HepG2 (cell line): ENCODE measurements at regions not wholly inside any gene's neighbourhood (a gene's known extent, or its start where the extent isn't known, plus 50 kb on each side); places are given as distances from the start of the nearest gene placed in this dataset.

Experiments used
- ATAC-seq: fragments of 200-7000 bp; cut with Tn5 transposase; 3 replicates; pipeline ENCODE4 v1.9.1; 2020; ENCODE audit warnings: mild to moderate bottlenecking, moderate library complexity
- BruUV-seq: library from RNA; stranded (reverse); fragments of 400-500 nt; replicated peaks from 2 replicates; lab custom pipeline; 2021; lab: Mats Ljungman, UMichigan
- CTCF ChIA-PET: fragments of 300-600 bp; formaldehyde crosslinking; extraction: SDS; loops from one replicate; lab custom pipeline; 2021; ENCODE audit warnings: low total read pairs, inconsistent platforms, low intra/inter-chr PET ratio; lab: Yijun Ruan, JAX
- POLR2A ChIA-PET: fragments of 350-600 bp; sonication (Branson Sonifier 250); formaldehyde crosslinking; loops from one replicate; lab custom pipeline; 2020; ENCODE audit warnings: antibody characterized with exemption, inconsistent platforms; lab: Yijun Ruan, JAX
- DNase-seq: peaks from one replicate; pipeline ENCODE4 v3.0.0-alpha.2; 2015; ENCODE audit warnings: low spot score
- FAIRE-seq: peaks from 3 replicates; lab custom pipeline; 2011; peaks lifted over from hg19 to GRCh38; lab: Jason Lieb, UNC
- H2AFZ ChIP-seq: one replicate; pipeline ENCODE4 v1.6.1; 2011; ENCODE audit warnings: low read length, inconsistent platforms
- H3K27ac ChIP-seq: fragments of 300-600 bp; 3 replicates; pipeline ENCODE4 v1.8.0; 2011; ENCODE audit warnings: mixed run types, mild to moderate bottlenecking, mixed read lengths, low read length, inconsistent platforms; ENCODE audit not compliant: insufficient read depth; ENCODE audit errors: extremely low read length
- H3K27me3 ChIP-seq, 2 experiments: fragments of 200-600 bp in 1 of 2; 2 replicates in 1 of 2; 3 replicates in 1 of 2; pipeline versions ENCODE4 v1.6.0 to v1.8.0; 2011; ENCODE audit warnings: low read length in 2 of 2, mild to moderate bottlenecking in 2 of 2, moderate library complexity in 2 of 2, inconsistent platforms in 1 of 2; ENCODE audit not compliant: insufficient read depth in 2 of 2, control insufficient read depth in 1 of 2
- H3K36me3 ChIP-seq, 2 experiments: fragments of 200-600 bp in 1 of 2; replicated peaks in 1 of 2; 2 replicates in 1 of 2; 3 replicates in 1 of 2; pipeline versions ENCODE4 v1.5.1 to v1.8.0; 2011; ENCODE audit warnings: low read length in 2 of 2, inconsistent platforms in 1 of 2; ENCODE audit not compliant: insufficient read depth in 2 of 2, control insufficient read depth in 1 of 2
- H3K4me1 ChIP-seq: 2 replicates; pipeline ENCODE4 v1.5.1; 2012; ENCODE audit warnings: low read length, inconsistent platforms; ENCODE audit not compliant: insufficient read depth
- H3K4me2 ChIP-seq: 2 replicates; pipeline ENCODE4 v1.6.0; 2011; ENCODE audit warnings: low read depth, low read length, inconsistent platforms
- H3K4me3 ChIP-seq, 3 experiments: fragments of 200-600 bp in 1 of 3; sonication (generic), shearing (Covaris generic) in 1 of 3; replicated peaks in 1 of 3; 2 replicates each; pipeline ENCODE4 v1.5.1; 2011 to 2016; ENCODE audit warnings: low read length in 3 of 3, inconsistent platforms in 2 of 3, low read depth in 2 of 3, mild to moderate bottlenecking in 2 of 3, control low read depth in 1 of 3, mixed read lengths in 1 of 3; ENCODE audit not compliant: insufficient read depth in 1 of 3
- H3K79me2 ChIP-seq: one replicate; pipeline ENCODE4 v1.6.1; 2011; ENCODE audit warnings: low read length, inconsistent platforms; ENCODE audit not compliant: insufficient read depth
- H3K9ac ChIP-seq: 2 replicates; pipeline ENCODE4 v1.6.0; 2011; ENCODE audit warnings: mild to moderate bottlenecking, low read depth, low read length, inconsistent platforms; ENCODE audit not compliant: insufficient read depth
- H3K9me3 ChIP-seq: 2 replicates; pipeline ENCODE4 v1.5.1; 2012; ENCODE audit warnings: mild to moderate bottlenecking, low read length
- H4K20me1 ChIP-seq: 2 replicates; pipeline ENCODE4 v1.6.0; 2011; ENCODE audit warnings: inconsistent platforms, mild to moderate bottlenecking, low read length, moderate library complexity; ENCODE audit not compliant: insufficient read depth
- DPF2 ChIP-seq: sonication (generic); formaldehyde crosslinking; IDR thresholded peaks from 2 replicates; pipeline ENCODE4 v1.4.0; 2020; ENCODE audit warnings: mild to moderate bottlenecking, low read depth, missing genetic modification reagents, borderline replicate concordance
- GZF1 ChIP-seq: sonication (generic); formaldehyde crosslinking; IDR thresholded peaks from 2 replicates; pipeline ENCODE4 v1.5.1; 2020; ENCODE audit warnings: mild to moderate bottlenecking, missing genetic modification reagents
- HOXA9 ChIP-seq: sonication (generic); formaldehyde crosslinking; IDR thresholded peaks from 2 replicates; pipeline ENCODE4 v1.8.1; 2022; ENCODE audit warnings: missing genetic modification reagents, mild to moderate bottlenecking, moderate library complexity, borderline replicate concordance
- IRF2 ChIP-seq: IDR thresholded peaks from 2 replicates; pipeline ENCODE4 v1.6.1; 2018; ENCODE audit warnings: missing genetic modification reagents, missing compliant biosample characterization
- KAT2B ChIP-seq: fragments of 150-350 bp; IDR thresholded peaks from 2 replicates; pipeline ENCODE4 v1.6.1; 2014; ENCODE audit warnings: low read depth, low read length, borderline replicate concordance
- KDM4B ChIP-seq: sonication (generic); formaldehyde crosslinking; IDR thresholded peaks from 2 replicates; pipeline ENCODE4 v1.4.0; 2020; ENCODE audit warnings: missing genetic modification reagents
- MTF1 ChIP-seq: sonication (generic); formaldehyde crosslinking; IDR thresholded peaks from 2 replicates; pipeline ENCODE4 v1.5.0; 2020; ENCODE audit warnings: missing genetic modification reagents
- NKX3-1 ChIP-seq: sonication (generic); formaldehyde crosslinking; IDR thresholded peaks from 2 replicates; pipeline ENCODE4 v1.5.0; 2020; ENCODE audit warnings: missing genetic modification reagents
- RCOR2 ChIP-seq: IDR thresholded peaks from 2 replicates; pipeline ENCODE4 v1.6.1; 2016; ENCODE audit warnings: missing biosample characterization, missing genetic modification reagents
- REXO4 ChIP-seq: sonication (generic); formaldehyde crosslinking; IDR thresholded peaks from 2 replicates; pipeline ENCODE4 v1.8.0; 2022; ENCODE audit warnings: missing genetic modification reagents, mild to moderate bottlenecking, borderline replicate concordance
- RFX3 ChIP-seq: IDR thresholded peaks from 2 replicates; pipeline ENCODE4 v1.6.1; 2016; ENCODE audit warnings: missing biosample characterization, missing genetic modification reagents
- ZFP62 ChIP-seq: sonication (generic); formaldehyde crosslinking; IDR thresholded peaks from 2 replicates; pipeline ENCODE4 v1.4.0; 2020; ENCODE audit warnings: missing genetic modification reagents
- ZNF331 ChIP-seq: sonication (generic); formaldehyde crosslinking; IDR thresholded peaks from 2 replicates; pipeline ENCODE4 v1.4.0; 2020; ENCODE audit warnings: missing genetic modification reagents
- ZNF501 ChIP-seq: sonication (generic); formaldehyde crosslinking; IDR thresholded peaks from 2 replicates; pipeline ENCODE4 v1.5.1; 2020; ENCODE audit warnings: mild to moderate bottlenecking, moderate library complexity, missing genetic modification reagents
- ZNF547 ChIP-seq: sonication (generic); formaldehyde crosslinking; IDR thresholded peaks from 2 replicates; pipeline ENCODE4 v1.5.1; 2020; ENCODE audit warnings: mild to moderate bottlenecking, missing genetic modification reagents
- ZNF567 ChIP-seq: sonication (generic); formaldehyde crosslinking; IDR thresholded peaks from 2 replicates; pipeline ENCODE4 v1.8.1; 2023; ENCODE audit warnings: mild to moderate bottlenecking, missing genetic modification reagents, borderline replicate concordance
- ZNF713 ChIP-seq: sonication (generic); formaldehyde crosslinking; IDR thresholded peaks from 2 replicates; pipeline ENCODE4 v1.4.0; 2020; ENCODE audit warnings: mild to moderate bottlenecking, missing genetic modification reagents
- ZNF749 ChIP-seq: sonication (generic); formaldehyde crosslinking; IDR thresholded peaks from 2 replicates; pipeline ENCODE4 v1.8.0; 2022; ENCODE audit warnings: mild to moderate bottlenecking, missing genetic modification reagents, moderate library complexity, borderline replicate concordance
- WGBS: methylation state at CpG from one replicate; pipeline ENCODE4 v1.1.6; 2017; ENCODE audit warnings: low lambda C conversion rate; 5-methylcytosine and 5-hydroxymethylcytosine counted together
- in situ Hi-C: cut with HindIII; loops from 2 replicates; pipeline ENCODE4 v1.10.0; 2017; ENCODE audit warnings: low pct_unique_long_range_greater_than_20kb; ENCODE audit not compliant: extremely low pct_ligation_motif_present
- intact Hi-C: fragments of 100-400 bp; cut with micrococcal nuclease; formaldehyde crosslinking; loops from one replicate; pipeline ENCODE4 v1.10.0; 2022; ENCODE audit not compliant: unreplicated experiment
- TF ChIP-seq, protein P1 (sequence below), 2 experiments: IDR thresholded peaks; 2 replicates each; pipeline ENCODE4 v1.6.1; 2011 to 2012; ENCODE audit warnings: low read length in 2 of 2, borderline replicate concordance in 1 of 2, low read depth in 1 of 2, mild to moderate bottlenecking in 1 of 2, moderate library complexity in 1 of 2
- TF ChIP-seq, protein P2 (sequence below): sonication (generic); formaldehyde crosslinking; IDR thresholded peaks from 2 replicates; pipeline ENCODE4 v1.8.1; 2023; ENCODE audit warnings: missing genetic modification reagents, mild to moderate bottlenecking, borderline replicate concordance

DNA sequence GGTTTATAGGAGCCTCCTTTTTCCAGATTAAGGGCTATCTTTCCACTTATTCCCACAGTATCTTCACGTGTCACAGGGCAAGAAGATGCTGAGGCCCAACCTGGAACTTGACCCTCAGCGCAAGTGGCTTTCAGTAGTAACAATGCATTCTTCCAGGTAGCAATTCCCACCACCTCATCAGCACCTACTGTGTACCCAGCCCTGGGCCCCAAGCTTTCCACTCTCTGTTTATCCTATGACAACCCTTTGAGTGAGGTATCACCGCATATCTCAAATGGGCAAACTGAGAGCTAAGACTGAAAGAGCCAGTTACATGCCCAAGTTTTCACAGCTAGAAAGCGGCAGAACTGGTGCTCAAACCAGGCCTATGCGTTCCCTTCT is 88.2 kb downstream of the CPN2 start:
- no peak for ATAC-seq
- CTCF ChIA-PET = no interaction called here
- 93% methylated on average over 5 of the region's 5 CpGs for WGBS

More for the DNA sequence above, 88.2 kb downstream of the CPN2 start:
- no peak for TF ChIP-seq ZNF547 (CRISPR knock-in tag)
- TF ChIP-seq KDM4B (CRISPR knock-in tag) = no peak
- TF ChIP-seq ZFP62 = no peak
- no peak for TF ChIP-seq MTF1 (CRISPR knock-in tag)
- no peak for TF ChIP-seq NKX3-1 (CRISPR knock-in tag)
- TF ChIP-seq, protein P1, sequence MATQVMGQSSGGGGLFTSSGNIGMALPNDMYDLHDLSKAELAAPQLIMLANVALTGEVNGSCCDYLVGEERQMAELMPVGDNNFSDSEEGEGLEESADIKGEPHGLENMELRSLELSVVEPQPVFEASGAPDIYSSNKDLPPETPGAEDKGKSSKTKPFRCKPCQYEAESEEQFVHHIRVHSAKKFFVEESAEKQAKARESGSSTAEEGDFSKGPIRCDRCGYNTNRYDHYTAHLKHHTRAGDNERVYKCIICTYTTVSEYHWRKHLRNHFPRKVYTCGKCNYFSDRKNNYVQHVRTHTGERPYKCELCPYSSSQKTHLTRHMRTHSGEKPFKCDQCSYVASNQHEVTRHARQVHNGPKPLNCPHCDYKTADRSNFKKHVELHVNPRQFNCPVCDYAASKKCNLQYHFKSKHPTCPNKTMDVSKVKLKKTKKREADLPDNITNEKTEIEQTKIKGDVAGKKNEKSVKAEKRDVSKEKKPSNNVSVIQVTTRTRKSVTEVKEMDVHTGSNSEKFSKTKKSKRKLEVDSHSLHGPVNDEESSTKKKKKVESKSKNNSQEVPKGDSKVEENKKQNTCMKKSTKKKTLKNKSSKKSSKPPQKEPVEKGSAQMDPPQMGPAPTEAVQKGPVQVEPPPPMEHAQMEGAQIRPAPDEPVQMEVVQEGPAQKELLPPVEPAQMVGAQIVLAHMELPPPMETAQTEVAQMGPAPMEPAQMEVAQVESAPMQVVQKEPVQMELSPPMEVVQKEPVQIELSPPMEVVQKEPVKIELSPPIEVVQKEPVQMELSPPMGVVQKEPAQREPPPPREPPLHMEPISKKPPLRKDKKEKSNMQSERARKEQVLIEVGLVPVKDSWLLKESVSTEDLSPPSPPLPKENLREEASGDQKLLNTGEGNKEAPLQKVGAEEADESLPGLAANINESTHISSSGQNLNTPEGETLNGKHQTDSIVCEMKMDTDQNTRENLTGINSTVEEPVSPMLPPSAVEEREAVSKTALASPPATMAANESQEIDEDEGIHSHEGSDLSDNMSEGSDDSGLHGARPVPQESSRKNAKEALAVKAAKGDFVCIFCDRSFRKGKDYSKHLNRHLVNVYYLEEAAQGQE (IDR thresholded peaks at IDR 0.05; ENCODE audit: borderline replicate concordance in 1 of 2, low read depth in 1 of 2, low read length in 2 of 2) = no peak
- TF ChIP-seq RFX3 (CRISPR knock-in tag) = no peak
- no peak for TF ChIP-seq HOXA9 (CRISPR knock-in tag)
- no peak for TF ChIP-seq ZNF713 (CRISPR knock-in tag)
- no peak for TF ChIP-seq KAT2B
- TF ChIP-seq DPF2 (CRISPR knock-in tag) = no peak
- TF ChIP-seq ZNF749 (CRISPR knock-in tag) = no peak
- no peak for TF ChIP-seq IRF2 (CRISPR knock-in tag)
- no peak for TF ChIP-seq ZNF331 (CRISPR knock-in tag)
- TF ChIP-seq, protein P2, sequence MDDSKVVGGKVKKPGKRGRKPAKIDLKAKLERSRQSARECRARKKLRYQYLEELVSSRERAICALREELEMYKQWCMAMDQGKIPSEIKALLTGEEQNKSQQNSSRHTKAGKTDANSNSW (CRISPR knock-in tag) = no peak
- no peak for TF ChIP-seq GZF1 (CRISPR knock-in tag)
- no peak for TF ChIP-seq ZNF501 (CRISPR knock-in tag)
- no peak for TF ChIP-seq RCOR2 (CRISPR knock-in tag)
- TF ChIP-seq REXO4 (CRISPR knock-in tag) = no peak
- TF ChIP-seq ZNF567 = no peak
- Histone ChIP-seq H3K79me2 (no peaks in the 10 kb centered on the region), H2AFZ (no peak overlapping the region), H3K9me3 (no peaks in the 10 kb centered on the region), H3K4me1 (peaks cover 53% of the 10 kb centered on the region), H3K27ac (no peak overlapping the region), H3K9ac (no peak overlapping the region), H3K36me3 (no peaks in the 10 kb centered on the region), H4K20me1 (no peaks in the 10 kb centered on the region), H3K27me3 (peaks cover 1 to 13% of the 10 kb centered on the region in 2 experiments; a peak in 2 of 5 replicates), H3K4me2 (no peak overlapping the region), H3K4me3 (no peak overlapping the region)
- POLR2A ChIA-PET = no interaction called here
- intact Hi-C loops (no loop called here), in situ Hi-C loops (no loop called here)
- no TSS peak for BruUV-seq
- FAIRE-seq = no peak
- DNase-seq = no peak
